Upper lobe of left lung (tissue), 4 donors: ENCODE measurements at regions not wholly inside any gene's neighbourhood (a gene's known extent, or its start where the extent isn't known, plus 50 kb on each side); places are given as distances from the start of the nearest gene placed in this dataset.

Source experiments
- EP300 ChIP-seq, 4 donors: sonication (generic); formaldehyde crosslinking; IDR thresholded peaks; one replicate each; pipeline ENCODE4 v1.5.1; 2017; ENCODE audit warnings: antibody characterized with exemption in 4 of 4, control low read depth in 2 of 4
- POLR2A ChIP-seq, 4 donors: fragments of 450-650 bp; IDR thresholded peaks; one replicate each; pipeline ENCODE4 v1.5.1; 2016 to 2017; ENCODE audit warnings: antibody characterized with exemption in 4 of 4, mild to moderate bottlenecking in 2 of 4
- TF ChIP-seq, protein P1 (sequence below), 6 experiments: fragments of 450-650 bp in 4 of 6; fragments of 200-600 bp in 2 of 6; sonication (generic) in 2 of 6; IDR thresholded peaks; one replicate each; pipeline ENCODE4 v1.5.1; 2016 to 2019; ENCODE audit warnings: antibody characterized with exemption in 6 of 6

DNA sequence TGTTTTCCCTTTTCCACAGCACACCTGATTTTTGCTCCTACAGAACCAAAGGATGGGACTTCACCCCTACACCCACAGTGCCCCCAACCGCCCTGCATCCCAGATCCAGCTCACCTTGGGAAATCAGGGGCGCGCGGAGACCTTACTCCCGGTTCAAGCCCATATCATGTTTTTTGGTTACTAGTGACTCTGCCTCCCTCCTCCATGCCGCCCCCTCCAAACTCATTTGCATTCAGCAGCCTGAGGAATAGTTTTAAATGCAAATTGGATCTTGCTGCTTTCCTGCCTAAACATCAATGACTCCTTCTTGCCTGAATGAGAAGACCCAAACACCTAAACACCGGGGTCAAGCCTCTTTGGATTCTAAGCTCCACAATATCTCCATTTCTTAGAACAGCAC lies 331.8 kb downstream of the TMEM114 start:
- TF ChIP-seq POLR2A (IDR thresholded peaks at IDR 0.05) (no peak), EP300 (IDR thresholded peaks at IDR 0.05) (no peak)
- TF ChIP-seq, protein P1, sequence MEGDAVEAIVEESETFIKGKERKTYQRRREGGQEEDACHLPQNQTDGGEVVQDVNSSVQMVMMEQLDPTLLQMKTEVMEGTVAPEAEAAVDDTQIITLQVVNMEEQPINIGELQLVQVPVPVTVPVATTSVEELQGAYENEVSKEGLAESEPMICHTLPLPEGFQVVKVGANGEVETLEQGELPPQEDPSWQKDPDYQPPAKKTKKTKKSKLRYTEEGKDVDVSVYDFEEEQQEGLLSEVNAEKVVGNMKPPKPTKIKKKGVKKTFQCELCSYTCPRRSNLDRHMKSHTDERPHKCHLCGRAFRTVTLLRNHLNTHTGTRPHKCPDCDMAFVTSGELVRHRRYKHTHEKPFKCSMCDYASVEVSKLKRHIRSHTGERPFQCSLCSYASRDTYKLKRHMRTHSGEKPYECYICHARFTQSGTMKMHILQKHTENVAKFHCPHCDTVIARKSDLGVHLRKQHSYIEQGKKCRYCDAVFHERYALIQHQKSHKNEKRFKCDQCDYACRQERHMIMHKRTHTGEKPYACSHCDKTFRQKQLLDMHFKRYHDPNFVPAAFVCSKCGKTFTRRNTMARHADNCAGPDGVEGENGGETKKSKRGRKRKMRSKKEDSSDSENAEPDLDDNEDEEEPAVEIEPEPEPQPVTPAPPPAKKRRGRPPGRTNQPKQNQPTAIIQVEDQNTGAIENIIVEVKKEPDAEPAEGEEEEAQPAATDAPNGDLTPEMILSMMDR (IDR thresholded peaks at IDR 0.05), result no peak
